ENCODE measurements at regions not wholly inside any gene's neighbourhood (a gene's known extent, or its start where the extent isn't known, plus 50 kb on each side); places are given as distances from the start of the nearest gene placed in this dataset.

GRCh38 chr2:180327185-180327584 is 320.1 kb upstream of the CWC22 start:
- H4K20me1 ChIP-seq (ENCODE audit: insufficient read depth): no peaks in the 10 kb centered on the region
- H3K36me3 ChIP-seq (ENCODE audit: insufficient read depth, low read length): no peaks in the 10 kb centered on the region
- no peak overlapping the region for H3K9ac ChIP-seq (ENCODE audit: low read length)
- no peak overlapping the region for H3K27ac ChIP-seq (ENCODE audit: low read length)
- no peaks in the 10 kb centered on the region for H3K27me3 ChIP-seq (ENCODE audit: insufficient read depth, low read depth, low read length)
- H3K4me3 ChIP-seq (ENCODE audit: low read length): no peak overlapping the region
- no peaks in the 10 kb centered on the region for H3K9me2 ChIP-seq (ENCODE audit: insufficient read depth, low read length)
- H2AFZ ChIP-seq (ENCODE audit: low read depth, low read length): no peak overlapping the region
- H3K9me3 ChIP-seq (ENCODE audit: low read length): no peaks in the 10 kb centered on the region
- no peak for TF ChIP-seq SMC3 (conservative IDR thresholded peaks at IDR 0.05; ENCODE audit: poor library complexity)
- TF ChIP-seq TAF1 (IDR thresholded peaks at IDR 0.05; ENCODE audit: low read depth): no peak
- TF ChIP-seq RAD21 (conservative IDR thresholded peaks at IDR 0.05): no peak
- TF ChIP-seq EP300 (conservative IDR thresholded peaks at IDR 0.05; ENCODE audit: poor library complexity, severe bottlenecking): no peak
- no peak for TF ChIP-seq POLR2AphosphoS5 (IDR thresholded peaks at IDR 0.05)
- TF ChIP-seq MXI1 (conservative IDR thresholded peaks at IDR 0.05; ENCODE audit: poor library complexity, severe bottlenecking): no peak
- TF ChIP-seq, protein P1, sequence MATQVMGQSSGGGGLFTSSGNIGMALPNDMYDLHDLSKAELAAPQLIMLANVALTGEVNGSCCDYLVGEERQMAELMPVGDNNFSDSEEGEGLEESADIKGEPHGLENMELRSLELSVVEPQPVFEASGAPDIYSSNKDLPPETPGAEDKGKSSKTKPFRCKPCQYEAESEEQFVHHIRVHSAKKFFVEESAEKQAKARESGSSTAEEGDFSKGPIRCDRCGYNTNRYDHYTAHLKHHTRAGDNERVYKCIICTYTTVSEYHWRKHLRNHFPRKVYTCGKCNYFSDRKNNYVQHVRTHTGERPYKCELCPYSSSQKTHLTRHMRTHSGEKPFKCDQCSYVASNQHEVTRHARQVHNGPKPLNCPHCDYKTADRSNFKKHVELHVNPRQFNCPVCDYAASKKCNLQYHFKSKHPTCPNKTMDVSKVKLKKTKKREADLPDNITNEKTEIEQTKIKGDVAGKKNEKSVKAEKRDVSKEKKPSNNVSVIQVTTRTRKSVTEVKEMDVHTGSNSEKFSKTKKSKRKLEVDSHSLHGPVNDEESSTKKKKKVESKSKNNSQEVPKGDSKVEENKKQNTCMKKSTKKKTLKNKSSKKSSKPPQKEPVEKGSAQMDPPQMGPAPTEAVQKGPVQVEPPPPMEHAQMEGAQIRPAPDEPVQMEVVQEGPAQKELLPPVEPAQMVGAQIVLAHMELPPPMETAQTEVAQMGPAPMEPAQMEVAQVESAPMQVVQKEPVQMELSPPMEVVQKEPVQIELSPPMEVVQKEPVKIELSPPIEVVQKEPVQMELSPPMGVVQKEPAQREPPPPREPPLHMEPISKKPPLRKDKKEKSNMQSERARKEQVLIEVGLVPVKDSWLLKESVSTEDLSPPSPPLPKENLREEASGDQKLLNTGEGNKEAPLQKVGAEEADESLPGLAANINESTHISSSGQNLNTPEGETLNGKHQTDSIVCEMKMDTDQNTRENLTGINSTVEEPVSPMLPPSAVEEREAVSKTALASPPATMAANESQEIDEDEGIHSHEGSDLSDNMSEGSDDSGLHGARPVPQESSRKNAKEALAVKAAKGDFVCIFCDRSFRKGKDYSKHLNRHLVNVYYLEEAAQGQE (IDR thresholded peaks at IDR 0.05; ENCODE audit: borderline replicate concordance): no peak
- no peak for TF ChIP-seq EZH2 (IDR thresholded peaks at IDR 0.05; ENCODE audit: borderline replicate concordance, insufficient read depth, low read length, poor library complexity, severe bottlenecking)
- TF ChIP-seq, protein P2, sequence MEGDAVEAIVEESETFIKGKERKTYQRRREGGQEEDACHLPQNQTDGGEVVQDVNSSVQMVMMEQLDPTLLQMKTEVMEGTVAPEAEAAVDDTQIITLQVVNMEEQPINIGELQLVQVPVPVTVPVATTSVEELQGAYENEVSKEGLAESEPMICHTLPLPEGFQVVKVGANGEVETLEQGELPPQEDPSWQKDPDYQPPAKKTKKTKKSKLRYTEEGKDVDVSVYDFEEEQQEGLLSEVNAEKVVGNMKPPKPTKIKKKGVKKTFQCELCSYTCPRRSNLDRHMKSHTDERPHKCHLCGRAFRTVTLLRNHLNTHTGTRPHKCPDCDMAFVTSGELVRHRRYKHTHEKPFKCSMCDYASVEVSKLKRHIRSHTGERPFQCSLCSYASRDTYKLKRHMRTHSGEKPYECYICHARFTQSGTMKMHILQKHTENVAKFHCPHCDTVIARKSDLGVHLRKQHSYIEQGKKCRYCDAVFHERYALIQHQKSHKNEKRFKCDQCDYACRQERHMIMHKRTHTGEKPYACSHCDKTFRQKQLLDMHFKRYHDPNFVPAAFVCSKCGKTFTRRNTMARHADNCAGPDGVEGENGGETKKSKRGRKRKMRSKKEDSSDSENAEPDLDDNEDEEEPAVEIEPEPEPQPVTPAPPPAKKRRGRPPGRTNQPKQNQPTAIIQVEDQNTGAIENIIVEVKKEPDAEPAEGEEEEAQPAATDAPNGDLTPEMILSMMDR (IDR thresholded peaks at IDR 0.05; ENCODE audit: poor library complexity, severe bottlenecking): no peak
- no peaks in the 10 kb centered on the region for H3F3A ChIP-seq (ENCODE audit: insufficient read depth, low read length, poor library complexity, severe bottlenecking)
- H3K79me2 ChIP-seq (replicated peaks; ENCODE audit: insufficient read depth, low read length): no peaks in the 10 kb centered on the region
- H3K4me2 ChIP-seq (ENCODE audit: low read length): no peak overlapping the region

- H3K4me2 ChIP-seq (ENCODE audit: low read length): no peak overlapping the region
- H3K9me3 ChIP-seq (ENCODE audit: low read length): no peaks in the 10 kb centered on the region
- no peak overlapping the region for H3K9ac ChIP-seq (ENCODE audit: low read length)
- H3F3A ChIP-seq (ENCODE audit: insufficient read depth, low read length, poor library complexity, severe bottlenecking): no peaks in the 10 kb centered on the region
- no peaks in the 10 kb centered on the region for H3K79me2 ChIP-seq (replicated peaks; ENCODE audit: insufficient read depth, low read length)
- no peak overlapping the region for H3K27ac ChIP-seq (ENCODE audit: low read length)
- H2AFZ ChIP-seq (ENCODE audit: low read depth, low read length): no peak overlapping the region
- H3K9me2 ChIP-seq (ENCODE audit: insufficient read depth, low read length): no peaks in the 10 kb centered on the region
- TF ChIP-seq SMC3 (conservative IDR thresholded peaks at IDR 0.05; ENCODE audit: poor library complexity): no peak
- TF ChIP-seq EP300 (conservative IDR thresholded peaks at IDR 0.05; ENCODE audit: poor library complexity, severe bottlenecking): no peak
- no peak for TF ChIP-seq EZH2 (IDR thresholded peaks at IDR 0.05; ENCODE audit: borderline replicate concordance, insufficient read depth, low read length, poor library complexity, severe bottlenecking)
- no peak for TF ChIP-seq MXI1 (conservative IDR thresholded peaks at IDR 0.05; ENCODE audit: poor library complexity, severe bottlenecking)
- no peak for TF ChIP-seq TAF1 (IDR thresholded peaks at IDR 0.05; ENCODE audit: low read depth)
- TF ChIP-seq POLR2AphosphoS5 (IDR thresholded peaks at IDR 0.05): no peak
- TF ChIP-seq, protein P1 (IDR thresholded peaks at IDR 0.05; ENCODE audit: borderline replicate concordance): no peak
- TF ChIP-seq, protein P2 (IDR thresholded peaks at IDR 0.05; ENCODE audit: poor library complexity, severe bottlenecking): no peak
- no peak for TF ChIP-seq RAD21 (conservative IDR thresholded peaks at IDR 0.05)
- H4K20me1 ChIP-seq (ENCODE audit: insufficient read depth): no peaks in the 10 kb centered on the region
- no peaks in the 10 kb centered on the region for H3K36me3 ChIP-seq (ENCODE audit: insufficient read depth, low read length)
- no peaks in the 10 kb centered on the region for H3K27me3 ChIP-seq (ENCODE audit: insufficient read depth, low read depth, low read length)
- H3K4me3 ChIP-seq (ENCODE audit: low read length): no peak overlapping the region
Observed at GRCh38 chr2:180325416-180326120, 318.5 kb upstream of the CWC22 start.

Data from neural cell (in vitro differentiated cells).